NCI-H2196 (cell line): ENCODE measurements at regions not wholly inside any gene's neighbourhood (a gene's known extent, or its start where the extent isn't known, plus 50 kb on each side); places are given as distances from the start of the nearest gene placed in this dataset.
A peak's percentile ranks its signal among the peaks of the same experiment; 100 is the strongest.

Experiments used
- DNase-seq: peaks from one replicate; lab custom pipeline; 2025; ENCODE audit not compliant: unreplicated experiment; lab: John Stamatoyannopoulos, UW

GRCh38 chr6:90730151-90730673, 143.3 kb upstream of the MAP3K7 start:
- DNase-seq, result no peak

- no peak for DNase-seq
Measured at GRCh38 chr6:90729057-90729456, 142.2 kb upstream of the MAP3K7 start.

GRCh38 chr6:90722648-90723047, 135.8 kb upstream of the MAP3K7 start:
- DNase-seq, result no peak

- DNase-seq, result no peak
Measured at GRCh38 chr6:90720404-90720803, 133.5 kb upstream of the MAP3K7 start.

GRCh38 chr6:90719321-90720195, 132.7 kb upstream of the MAP3K7 start:
- DNase-seq, result no peak

GRCh38 chr6:90716376-90716775, 129.5 kb upstream of the MAP3K7 start:
- no peak for DNase-seq

GRCh38 chr6:90715093-90715655, 128.3 kb upstream of the MAP3K7 start:
- DNase-seq, result no peak

GRCh38 chr6:90714319-90714718, 127.4 kb upstream of the MAP3K7 start:
- DNase-seq, result no peak

GRCh38 chr6:90712114-90712513, 125.2 kb upstream of the MAP3K7 start:
- DNase-seq, result no peak

GRCh38 chr6:90709431-90709996, 122.6 kb upstream of the MAP3K7 start:
- DNase-seq, result no peak

GRCh38 chr6:90708206-90708737, 121.4 kb upstream of the MAP3K7 start:
- DNase-seq, result no peak

GRCh38 chr6:90707246-90707645, 120.4 kb upstream of the MAP3K7 start:
- no peak for DNase-seq

GRCh38 chr6:90703336-90703735, 116.5 kb upstream of the MAP3K7 start:
- DNase-seq, result no peak

GRCh38 chr6:90701926-90702325, 115.1 kb upstream of the MAP3K7 start:
- no peak for DNase-seq

GRCh38 chr6:90701146-90701781, 114.4 kb upstream of the MAP3K7 start:
- peak; percentile 4 for DNase-seq

GRCh38 chr6:90695316-90695715, 108.4 kb upstream of the MAP3K7 start:
- no peak for DNase-seq

GRCh38 chr6:90694802-90695201, 107.9 kb upstream of the MAP3K7 start:
- no peak for DNase-seq

GRCh38 chr6:90691823-90692222, 105.0 kb upstream of the MAP3K7 start:
- DNase-seq, result no peak

GRCh38 chr6:90689172-90689571, 102.3 kb upstream of the MAP3K7 start:
- DNase-seq, result no peak

GRCh38 chr6:90687775-90688380, 101.0 kb upstream of the MAP3K7 start:
- DNase-seq, result no peak

- no peak for DNase-seq
Measured at GRCh38 chr6:90681863-90682262, 95.0 kb upstream of the MAP3K7 start.
